GM19023 (cell line): ENCODE measurements at regions not wholly inside any gene's neighbourhood (a gene's known extent, or its start where the extent isn't known, plus 50 kb on each side); places are given as distances from the start of the nearest gene placed in this dataset.

ENCODE experiments used
- ATAC-seq: cut with Tn5 transposase; IDR thresholded peaks from one replicate; pipeline ENCODE4 v1.9.1; 2021; ENCODE audit warnings: mild to moderate bottlenecking, moderate library complexity; ENCODE audit not compliant: unreplicated experiment

GRCh38 chr16:64475627-64476351 is 646.1 kb downstream of the CDH11 start:
- no peak for ATAC-seq

- no peak for ATAC-seq
Measured at GRCh38 chr16:64470916-64471315, 650.9 kb downstream of the CDH11 start.

GRCh38 chr16:64469906-64470702 is 651.8 kb downstream of the CDH11 start:
- ATAC-seq, result no peak

GRCh38 chr16:64469351-64469750 is 652.5 kb downstream of the CDH11 start:
- no peak for ATAC-seq

DNA sequence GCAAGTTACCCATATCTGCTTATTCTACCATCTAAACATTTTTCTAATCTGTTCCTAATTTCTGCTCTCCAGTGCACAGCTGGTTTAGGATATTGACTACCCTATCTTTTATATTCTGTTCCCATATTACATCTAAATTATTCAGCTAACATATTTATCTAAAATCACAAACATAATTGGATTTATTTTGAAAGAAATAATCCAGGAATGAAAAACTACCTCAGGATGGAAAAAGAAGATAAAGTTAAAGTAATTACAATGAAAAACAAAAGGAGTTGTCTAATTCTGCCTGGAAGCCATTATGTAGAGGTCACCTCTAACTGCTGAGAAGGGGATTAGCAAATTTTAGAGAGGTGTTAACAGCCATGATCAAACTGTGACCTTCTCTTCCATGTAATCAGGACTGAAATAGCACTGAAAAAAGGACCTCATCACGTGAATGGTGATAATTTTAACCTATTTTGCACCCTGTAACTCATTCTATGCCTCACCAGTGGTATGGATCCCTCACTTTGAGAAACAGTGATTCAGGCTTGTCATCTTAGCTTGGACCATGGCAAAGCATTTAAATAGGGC is 653.3 kb downstream of the CDH11 start:
- ATAC-seq, result no peak

- no peak for ATAC-seq
Measured at GRCh38 chr16:64459821-64460220, 662.0 kb downstream of the CDH11 start.

GRCh38 chr16:64459402-64459801 is 662.5 kb downstream of the CDH11 start:
- no peak for ATAC-seq

- no peak for ATAC-seq
Measured at GRCh38 chr16:64455275-64455674, 666.6 kb downstream of the CDH11 start.

- no peak for ATAC-seq
Measured at GRCh38 chr16:64453646-64454045, 668.2 kb downstream of the CDH11 start.

- no peak for ATAC-seq
Measured at GRCh38 chr16:64452446-64452845, 669.4 kb downstream of the CDH11 start.

DNA sequence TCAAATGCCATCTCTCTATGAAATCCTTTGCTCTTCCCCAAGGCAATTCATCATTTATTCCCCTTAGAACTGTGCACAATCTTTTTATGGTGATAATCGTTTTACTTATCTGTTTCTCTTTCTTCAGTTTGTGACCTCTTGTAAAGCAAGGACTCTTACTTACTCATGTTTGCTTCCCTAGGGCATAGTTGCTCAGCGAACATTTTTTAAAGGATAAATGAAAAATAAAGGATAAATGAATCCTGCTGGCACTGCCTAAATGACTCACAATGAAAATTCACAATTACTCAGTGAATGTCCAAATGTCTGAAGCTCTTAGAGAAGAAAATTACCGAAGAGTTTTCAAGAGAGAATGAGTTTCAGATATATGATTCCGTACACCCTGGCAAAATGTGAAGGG is 671.7 kb downstream of the CDH11 start:
- no peak for ATAC-seq

- ATAC-seq, result no peak
Measured at GRCh38 chr16:64449506-64449905, 672.4 kb downstream of the CDH11 start.

- no peak for ATAC-seq
Measured at GRCh38 chr16:64445649-64446048, 676.2 kb downstream of the CDH11 start.

DNA sequence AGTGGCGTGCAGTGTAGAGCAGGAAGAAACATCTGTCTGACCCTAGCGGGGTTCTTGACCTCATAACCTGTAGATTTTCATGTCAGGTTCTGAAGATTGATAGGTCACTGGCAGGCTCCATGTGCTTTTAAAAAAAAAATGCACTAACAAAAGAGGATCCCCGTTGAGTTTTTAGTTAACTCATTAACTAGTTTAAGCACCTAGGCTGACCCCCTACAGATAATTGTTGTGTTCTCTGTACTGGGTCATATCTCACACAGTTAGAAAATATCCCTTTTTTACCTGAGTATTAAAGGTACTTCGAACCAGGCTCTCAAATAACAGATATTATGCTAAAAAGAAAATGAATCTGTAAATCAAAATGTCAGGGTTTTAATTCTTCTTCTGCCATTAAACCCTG is 676.6 kb downstream of the CDH11 start:
- no peak for ATAC-seq

GRCh38 chr16:64440421-64440831 is 681.4 kb downstream of the CDH11 start:
- no peak for ATAC-seq

DNA sequence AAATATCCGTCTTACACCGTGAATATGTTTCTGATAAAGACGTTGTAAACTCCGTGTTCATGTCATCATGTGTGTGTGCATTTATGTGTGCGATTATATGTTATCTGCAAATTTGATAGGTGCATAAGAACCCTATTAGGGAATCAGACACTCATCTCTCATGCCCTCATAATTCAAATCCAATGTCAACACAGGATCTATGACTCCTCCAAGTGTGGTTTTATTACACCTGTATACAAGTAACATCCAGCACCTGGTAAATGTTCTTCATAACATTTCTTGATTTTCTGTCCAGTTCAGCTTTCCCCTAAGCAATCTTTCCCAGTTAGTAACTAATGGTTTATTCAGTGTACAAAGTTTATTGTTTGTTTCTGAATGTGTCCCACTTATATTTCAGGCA is 681.9 kb downstream of the CDH11 start:
- no peak for ATAC-seq

DNA sequence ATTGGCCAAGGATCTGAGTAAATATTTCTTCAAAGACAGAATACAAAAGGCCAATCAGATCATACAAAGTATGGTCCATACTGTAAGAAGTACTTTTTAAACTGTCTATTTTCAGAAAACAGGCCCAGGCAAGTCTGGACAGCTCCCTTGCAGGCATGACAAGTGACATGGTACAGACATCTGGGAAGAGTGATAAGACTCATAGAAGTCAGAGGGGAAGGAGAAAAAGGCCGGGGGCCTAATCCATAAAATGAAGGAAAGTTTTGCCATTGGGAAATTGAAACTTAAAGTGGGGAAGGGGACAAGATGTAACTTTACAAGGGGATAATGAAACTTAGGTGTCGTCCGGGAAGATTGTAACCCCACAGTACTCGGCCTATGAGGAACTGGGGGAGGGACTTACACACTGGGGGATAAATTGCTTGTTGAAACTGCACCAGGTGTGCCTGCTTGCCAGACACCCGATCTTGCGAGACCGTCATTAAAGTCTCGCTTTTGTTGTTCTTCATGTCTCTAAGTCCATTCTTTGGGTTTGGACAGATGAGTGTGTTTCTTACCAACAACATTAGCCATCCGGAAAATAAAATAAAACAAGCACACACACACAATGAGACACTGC is 684.0 kb downstream of the CDH11 start:
- no peak for ATAC-seq

- ATAC-seq, result no peak
Measured at GRCh38 chr16:64434526-64435069, 687.3 kb downstream of the CDH11 start.

DNA sequence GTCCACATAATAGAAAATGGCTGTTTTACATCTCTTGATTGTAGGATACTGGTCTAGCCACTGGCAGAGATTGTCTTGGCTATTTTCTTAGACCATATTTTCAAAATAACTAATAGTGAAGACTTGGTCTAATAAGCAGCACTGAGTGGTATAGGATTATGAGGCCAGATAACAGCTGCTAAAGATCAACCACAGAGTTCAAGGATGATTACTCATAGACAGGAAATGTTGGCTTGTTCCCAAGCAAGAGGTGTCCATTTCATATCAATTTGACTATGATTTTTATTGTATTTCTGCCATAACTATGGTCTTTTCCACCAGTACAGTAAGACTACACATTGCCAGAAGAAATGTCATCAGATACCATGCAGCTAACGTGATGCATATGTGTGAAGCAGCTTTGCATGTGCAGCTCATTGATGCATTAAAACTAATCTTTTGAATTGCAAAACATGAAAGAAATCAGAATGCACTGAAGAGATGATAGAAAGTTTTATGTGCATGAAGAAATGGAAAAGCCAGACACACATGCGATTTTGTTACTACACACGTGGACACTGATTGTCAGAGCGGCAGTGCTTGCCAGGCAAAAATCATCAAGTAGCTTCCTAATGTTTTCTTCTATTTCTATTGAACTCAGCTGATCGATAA is 693.3 kb downstream of the CDH11 start:
- ATAC-seq, result no peak

- no peak for ATAC-seq
Measured at GRCh38 chr16:64426131-64426666, 695.7 kb downstream of the CDH11 start.

DNA sequence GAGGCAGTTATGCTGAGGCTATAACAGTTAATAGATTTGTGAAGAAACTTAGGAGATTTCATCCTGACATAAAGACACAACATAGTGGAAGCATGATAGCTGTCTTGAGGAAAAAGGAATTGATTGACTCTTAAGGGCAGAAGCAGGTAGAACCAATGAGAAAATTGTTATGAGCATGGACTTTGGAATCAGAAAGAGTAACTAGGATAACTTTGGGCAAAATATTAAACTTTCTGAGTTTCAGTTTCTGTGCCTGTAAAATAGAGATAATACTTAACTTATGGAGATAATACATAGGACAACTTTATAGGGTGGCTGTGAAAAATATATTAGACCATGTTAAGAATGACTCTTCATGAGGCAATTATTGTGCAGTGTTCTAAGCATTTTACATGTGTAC is 696.5 kb downstream of the CDH11 start:
- no peak for ATAC-seq
